ENCODE measurements at regions not wholly inside any gene's neighbourhood (a gene's known extent, or its start where the extent isn't known, plus 50 kb on each side); places are given as distances from the start of the nearest gene placed in this dataset.

- DNase-seq (ENCODE audit: low read depth, low spot score) = peak; percentile 14
Observed at GRCh38 chr7:85335113-85335512, 148.3 kb upstream of the SEMA3D start.

- DNase-seq (ENCODE audit: low read depth, low spot score) = no peak
Observed at GRCh38 chr7:85328456-85328998, 141.7 kb upstream of the SEMA3D start.

GRCh38 chr7:85324145-85324799 is 137.4 kb upstream of the SEMA3D start:
- no peak for DNase-seq (ENCODE audit: low read depth, low spot score)

GRCh38 chr7:85322252-85322651 is 135.4 kb upstream of the SEMA3D start:
- DNase-seq (ENCODE audit: low read depth, low spot score) = no peak

GRCh38 chr7:85320699-85321476 is 134.0 kb upstream of the SEMA3D start:
- DNase-seq (ENCODE audit: low read depth, low spot score) = no peak

GRCh38 chr7:85316489-85316888 is 129.6 kb upstream of the SEMA3D start:
- no peak for DNase-seq (ENCODE audit: low read depth, low spot score)

- no peak for DNase-seq (ENCODE audit: low read depth, low spot score)
Observed at GRCh38 chr7:85310301-85310700, 123.4 kb upstream of the SEMA3D start.

- no peak for DNase-seq (ENCODE audit: low read depth, low spot score)
Observed at GRCh38 chr7:85306115-85306514, 119.3 kb upstream of the SEMA3D start.

GRCh38 chr7:85294176-85294575 is 107.3 kb upstream of the SEMA3D start:
- no peak for DNase-seq (ENCODE audit: low read depth, low spot score)

GRCh38 chr7:85292908-85293576 is 106.2 kb upstream of the SEMA3D start:
- no peak for DNase-seq (ENCODE audit: low read depth, low spot score)

- DNase-seq (ENCODE audit: low read depth, low spot score) = no peak
Observed at GRCh38 chr7:85290269-85290668, 103.4 kb upstream of the SEMA3D start.

- no peak for DNase-seq (ENCODE audit: low read depth, low spot score)
Observed at GRCh38 chr7:85289279-85289678, 102.4 kb upstream of the SEMA3D start.

GRCh38 chr7:85287106-85287825 is 100.4 kb upstream of the SEMA3D start:
- no peak for DNase-seq (ENCODE audit: low read depth, low spot score)

- no peak for DNase-seq (ENCODE audit: low read depth, low spot score)
Observed at GRCh38 chr7:85286446-85286845, 99.6 kb upstream of the SEMA3D start.

GRCh38 chr7:85285527-85285926 is 98.7 kb upstream of the SEMA3D start:
- DNase-seq (ENCODE audit: low read depth, low spot score) = no peak

- no peak for DNase-seq (ENCODE audit: low read depth, low spot score)
Observed at GRCh38 chr7:85275204-85275603, 88.3 kb upstream of the SEMA3D start.

- peak; percentile 10 for DNase-seq (ENCODE audit: low read depth, low spot score)
Observed at GRCh38 chr7:85274454-85274853, 87.6 kb upstream of the SEMA3D start.

GRCh38 chr7:85262891-85263290 is 76.0 kb upstream of the SEMA3D start:
- no peak for DNase-seq (ENCODE audit: low read depth, low spot score)

- no peak for DNase-seq (ENCODE audit: low read depth, low spot score)
Observed at GRCh38 chr7:85261336-85261735, 74.5 kb upstream of the SEMA3D start.

GRCh38 chr7:85249787-85250186 is 62.9 kb upstream of the SEMA3D start:
- peak; percentile 47 for DNase-seq (ENCODE audit: low read depth, low spot score)

GRCh38 chr7:85239109-85239508 is 52.3 kb upstream of the SEMA3D start:
- DNase-seq (ENCODE audit: low read depth, low spot score) = no peak

- DNase-seq (ENCODE audit: low read depth, low spot score) = no peak
Observed at GRCh38 chr7:85237721-85238120, 50.9 kb upstream of the SEMA3D start.

All from ELF-1 (cell line).